ENCODE measurements at regions not wholly inside any gene's neighbourhood (a gene's known extent, or its start where the extent isn't known, plus 50 kb on each side); places are given as distances from the start of the nearest gene placed in this dataset.
"Not testable (repeated sequence)": the region's sequence is repeated elsewhere in the genome, so short reads cannot be mapped to it uniquely, and the experiment has no call there.

DNA sequence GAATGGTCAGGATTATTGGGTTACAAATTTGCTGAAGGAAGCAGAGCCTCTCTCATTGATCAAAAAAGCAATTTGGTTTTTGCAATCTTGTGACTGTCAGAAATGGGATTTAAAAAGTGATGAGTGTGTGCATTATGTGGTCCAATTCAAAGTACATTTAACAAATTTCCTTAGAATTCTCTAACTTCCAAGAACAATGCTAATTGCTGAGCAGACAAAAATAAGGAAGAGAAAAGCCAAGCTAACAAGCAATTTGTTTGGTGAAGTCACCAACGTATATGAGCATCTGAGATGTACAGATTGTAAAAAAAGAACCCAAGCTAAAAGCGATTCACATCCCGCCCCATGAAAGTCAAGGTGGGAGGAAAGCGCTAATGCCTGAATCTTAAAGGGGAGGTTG is 1643.9 kb downstream of the CDH8 start:
- DNase-seq (ENCODE audit: low spot score): no peak

DNA sequence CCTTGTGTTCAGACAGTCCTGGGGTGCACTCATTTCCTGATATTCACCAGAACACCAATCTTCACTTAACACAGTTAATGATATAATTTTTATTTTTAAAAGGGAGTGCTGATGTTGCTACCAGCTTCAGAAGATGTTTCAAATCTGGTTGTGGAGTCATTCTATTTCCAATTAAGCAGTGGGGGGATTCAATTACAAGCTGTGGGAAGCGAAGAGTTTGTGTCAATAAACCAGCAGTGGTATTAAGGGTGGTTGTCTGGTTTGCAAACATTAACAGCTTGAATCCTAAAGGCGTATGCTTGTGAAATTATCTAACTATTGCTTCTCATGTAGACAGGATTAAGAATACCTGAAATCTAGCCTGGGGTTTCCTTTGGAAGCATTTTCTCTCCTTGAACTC is 1637.5 kb upstream of the GOT2 start:
- DNase-seq (ENCODE audit: low spot score): no peak

DNA sequence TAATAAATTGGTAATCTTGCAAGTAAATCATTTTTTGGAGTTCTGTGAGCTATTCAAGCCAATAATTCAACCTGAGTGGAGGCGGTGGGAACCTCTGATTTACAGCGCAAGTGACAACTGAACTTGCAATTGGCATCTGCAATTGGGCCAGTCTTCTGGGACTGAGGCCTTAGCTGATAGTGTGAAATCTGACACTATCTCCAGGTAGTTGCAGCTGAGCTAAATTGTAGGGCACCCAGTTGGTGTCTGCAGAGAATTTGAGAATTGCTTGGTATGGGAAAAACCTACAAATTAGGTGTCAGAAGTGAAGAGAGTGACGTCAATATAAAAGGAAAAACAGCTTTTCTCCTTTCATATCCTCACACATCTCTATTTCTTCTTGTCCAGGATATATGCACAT is 1633.6 kb upstream of the GOT2 start:
- no peak for DNase-seq (ENCODE audit: low spot score)

DNA sequence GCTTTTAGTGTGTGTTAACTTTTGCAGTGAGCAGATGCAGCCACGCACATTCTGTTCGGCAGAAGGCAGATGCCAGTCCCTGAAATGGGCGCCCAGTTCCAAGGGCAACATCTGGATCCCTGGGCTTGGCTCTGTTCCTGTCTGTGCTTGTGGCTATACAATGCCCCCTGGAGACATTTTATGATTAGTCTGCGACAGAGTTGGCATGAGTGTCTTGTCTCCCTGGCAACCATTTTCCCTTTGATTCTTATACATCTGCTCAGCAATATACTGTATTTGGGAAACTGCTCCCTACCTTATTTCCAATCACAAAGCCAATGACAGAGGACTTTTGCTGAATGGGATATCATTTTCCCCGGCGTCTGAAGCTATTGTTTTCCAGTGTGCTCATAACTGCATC is 1629.5 kb upstream of the GOT2 start:
- no peak for DNase-seq (ENCODE audit: low spot score)

DNA sequence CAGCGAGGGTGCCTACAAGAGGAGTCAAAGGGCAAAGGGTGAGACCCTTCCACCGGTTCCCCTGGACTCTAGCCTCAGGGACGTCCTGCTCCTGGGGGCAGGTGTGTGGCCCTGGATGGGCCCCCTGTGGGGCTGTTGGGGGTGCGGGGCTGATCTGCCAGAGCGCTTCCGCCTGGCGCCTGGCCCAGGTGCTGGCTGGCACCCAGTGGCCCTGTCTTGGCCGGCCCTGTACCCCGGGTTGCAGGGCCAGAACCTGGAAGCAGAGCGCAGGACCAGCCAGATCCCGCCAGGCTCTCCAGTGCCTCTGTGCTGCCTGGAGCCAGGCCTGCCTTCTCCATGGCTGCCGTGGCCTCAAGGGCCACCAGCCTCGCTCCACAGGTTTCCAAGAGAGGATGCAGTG is 1625.8 kb upstream of the GOT2 start:
- not testable (repeated sequence) for DNase-seq (ENCODE audit: low spot score)

DNA sequence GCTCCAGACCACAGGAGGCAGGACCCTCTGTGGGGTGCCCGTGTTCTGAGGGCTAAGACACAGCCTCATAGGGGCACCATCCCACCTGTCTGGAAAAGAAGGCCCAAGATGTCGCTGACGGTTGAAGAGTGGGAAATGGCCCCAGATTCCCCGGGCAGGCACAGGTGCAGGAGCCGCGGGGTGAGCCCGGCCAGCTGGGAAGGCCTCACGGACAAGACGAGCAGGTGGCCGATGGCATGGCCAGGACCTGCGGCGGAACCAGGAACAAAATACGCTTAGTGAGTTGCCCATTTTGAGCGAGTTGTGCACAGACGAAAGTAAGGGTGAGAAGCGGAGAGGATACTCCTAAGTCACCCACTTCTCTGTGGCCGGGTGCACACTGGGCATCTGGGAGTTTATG is 1625.3 kb upstream of the GOT2 start:
- not testable (repeated sequence) for DNase-seq (ENCODE audit: low spot score)

DNA sequence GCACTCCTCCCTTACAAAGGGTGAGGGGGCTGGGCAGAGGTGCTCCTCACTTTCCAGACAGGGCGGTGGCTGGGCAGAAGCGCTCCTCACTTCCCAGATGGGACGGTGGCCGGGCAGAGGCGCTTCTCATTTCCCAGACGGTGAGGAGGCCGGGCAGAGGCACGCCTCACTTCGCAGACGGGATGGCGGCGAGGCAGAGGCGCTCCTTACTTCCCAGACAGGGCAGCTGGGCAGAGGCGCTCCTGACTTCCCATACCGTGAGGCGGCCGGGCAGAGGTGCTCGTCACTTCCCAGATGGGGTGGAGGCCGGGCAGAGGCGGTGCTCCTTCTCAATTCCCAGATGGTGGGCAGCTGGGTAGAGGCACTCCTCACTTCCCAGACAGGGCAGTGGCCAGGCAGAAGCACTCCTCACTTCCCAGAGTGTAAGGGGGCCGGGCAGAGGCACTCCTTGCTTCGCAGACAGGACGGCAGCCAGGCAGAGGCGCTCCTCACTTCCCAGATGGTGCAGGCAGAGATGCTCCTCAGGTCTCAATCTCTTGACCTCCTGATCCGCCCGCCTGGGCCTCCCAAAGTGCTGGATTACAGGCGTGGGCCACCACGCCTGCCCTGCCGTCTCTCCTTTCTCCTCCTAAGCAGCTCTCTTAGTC is 1623.9 kb upstream of the GOT2 start:
- DNase-seq (ENCODE audit: low spot score): not testable (repeated sequence)

DNA sequence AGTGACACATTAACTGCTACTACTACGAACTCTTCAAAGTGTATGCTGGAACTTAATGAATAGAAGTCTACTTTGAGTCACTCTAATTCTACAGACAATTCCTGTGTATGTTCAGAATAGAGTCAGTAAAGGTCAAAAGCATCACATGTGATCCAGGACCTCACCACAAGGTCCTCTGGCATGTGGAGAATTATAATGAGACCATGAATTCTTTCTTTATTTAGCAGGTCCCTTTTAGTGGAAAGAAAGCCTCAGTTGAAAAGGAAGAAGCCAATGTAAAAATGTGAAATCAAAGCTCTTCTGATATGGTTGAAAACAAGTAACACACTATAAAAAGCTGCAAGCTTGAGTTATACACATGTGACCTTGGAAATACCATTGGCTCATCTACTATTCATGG is 1612.1 kb upstream of the GOT2 start:
- DNase-seq (ENCODE audit: low spot score): no peak

DNA sequence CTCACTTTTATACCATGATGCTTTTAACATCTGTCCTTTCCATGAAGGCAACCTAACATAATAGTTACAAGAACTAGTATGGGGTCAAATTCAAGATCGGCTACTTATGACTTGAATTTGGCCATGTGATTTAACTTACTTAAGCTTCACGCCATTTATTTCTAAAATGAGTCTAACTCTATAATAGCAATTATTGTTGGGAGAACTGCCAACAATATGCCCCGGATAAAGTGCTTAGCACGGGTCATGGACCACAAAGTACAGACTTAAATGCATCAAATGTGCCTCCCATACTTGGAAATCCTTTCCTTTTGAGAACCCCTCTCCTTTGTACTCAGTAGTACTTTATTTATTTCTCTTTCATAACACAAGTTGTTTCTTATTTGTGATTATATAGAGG is 1603.6 kb upstream of the GOT2 start:
- DNase-seq (ENCODE audit: low spot score): no peak

DNA sequence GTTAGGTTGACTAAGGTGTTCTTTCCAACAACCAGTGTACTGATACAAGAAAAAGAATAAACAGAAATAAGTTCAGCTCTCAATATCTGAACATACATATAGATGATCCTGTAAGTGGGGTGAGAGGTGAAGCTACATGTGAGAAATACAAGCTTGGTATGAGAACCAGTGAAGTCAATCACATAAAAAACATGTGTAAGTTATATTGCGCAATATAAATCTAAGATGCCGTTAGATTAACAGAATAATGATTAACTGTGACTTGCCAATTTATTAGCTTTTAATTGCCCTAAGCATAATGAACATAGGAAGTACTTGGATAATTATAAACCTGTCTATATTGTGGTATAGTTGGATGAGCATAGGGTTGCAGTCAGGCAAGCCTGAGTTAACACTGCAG is 1597.1 kb upstream of the GOT2 start:
- DNase-seq (ENCODE audit: low spot score): no peak

DNA sequence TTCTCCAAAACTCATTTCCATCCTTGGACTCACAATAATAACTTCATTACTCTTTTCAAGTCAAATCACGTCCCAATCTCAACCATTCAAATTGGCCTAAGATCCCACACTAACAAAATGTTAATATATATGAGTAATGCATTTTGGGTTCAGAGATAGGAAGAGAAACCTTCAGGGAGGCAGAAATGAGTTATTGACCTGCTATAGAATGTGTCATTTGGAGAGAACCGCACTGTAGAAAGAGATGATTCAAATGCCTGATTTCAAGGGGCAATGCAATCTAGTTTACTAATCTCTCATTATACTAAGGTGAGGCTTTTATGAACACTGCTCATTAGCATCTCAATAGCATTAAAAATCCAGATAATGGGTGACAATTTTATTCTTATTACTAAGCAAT is 1595.0 kb upstream of the GOT2 start:
- DNase-seq (ENCODE audit: low spot score): no peak

DNA sequence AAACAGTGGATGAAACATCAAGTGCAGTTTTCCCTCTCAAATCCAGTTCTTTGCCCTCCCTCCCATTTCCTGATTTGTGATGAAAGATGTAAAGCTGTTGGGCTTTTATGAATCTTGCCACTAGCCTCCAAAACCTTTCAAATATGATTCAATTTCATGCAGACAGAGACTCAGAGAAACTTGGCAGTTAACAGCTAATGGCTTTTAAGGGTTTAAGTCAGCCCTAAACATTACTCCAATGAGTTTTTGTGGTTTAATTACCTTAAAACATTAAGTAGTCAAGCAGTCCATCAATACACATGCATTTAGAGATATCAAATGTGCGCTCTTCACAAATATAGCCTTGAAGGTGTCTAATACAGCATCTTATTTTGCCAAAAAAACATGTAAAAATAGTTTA is 1594.0 kb upstream of the GOT2 start:
- DNase-seq (ENCODE audit: low spot score): no peak

DNA sequence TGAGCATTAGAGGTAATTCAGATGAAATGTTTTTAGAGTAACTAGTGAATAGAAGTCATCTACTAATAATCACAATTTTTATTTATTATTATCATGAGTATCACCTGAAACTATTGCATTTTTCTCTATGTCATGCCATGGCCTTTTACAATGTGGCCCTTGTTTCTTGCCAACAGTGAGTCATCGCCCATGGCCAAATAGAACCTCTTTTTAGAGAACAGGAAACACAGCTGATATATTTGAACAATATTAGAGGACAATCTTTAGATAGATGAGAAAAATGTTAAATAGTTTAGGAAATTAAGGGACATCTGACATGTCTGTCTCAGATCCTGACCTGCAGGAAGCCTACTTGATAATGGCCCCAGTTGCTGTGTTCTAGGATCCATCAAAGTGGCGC is 1584.4 kb upstream of the GOT2 start:
- no peak for DNase-seq (ENCODE audit: low spot score)

DNA sequence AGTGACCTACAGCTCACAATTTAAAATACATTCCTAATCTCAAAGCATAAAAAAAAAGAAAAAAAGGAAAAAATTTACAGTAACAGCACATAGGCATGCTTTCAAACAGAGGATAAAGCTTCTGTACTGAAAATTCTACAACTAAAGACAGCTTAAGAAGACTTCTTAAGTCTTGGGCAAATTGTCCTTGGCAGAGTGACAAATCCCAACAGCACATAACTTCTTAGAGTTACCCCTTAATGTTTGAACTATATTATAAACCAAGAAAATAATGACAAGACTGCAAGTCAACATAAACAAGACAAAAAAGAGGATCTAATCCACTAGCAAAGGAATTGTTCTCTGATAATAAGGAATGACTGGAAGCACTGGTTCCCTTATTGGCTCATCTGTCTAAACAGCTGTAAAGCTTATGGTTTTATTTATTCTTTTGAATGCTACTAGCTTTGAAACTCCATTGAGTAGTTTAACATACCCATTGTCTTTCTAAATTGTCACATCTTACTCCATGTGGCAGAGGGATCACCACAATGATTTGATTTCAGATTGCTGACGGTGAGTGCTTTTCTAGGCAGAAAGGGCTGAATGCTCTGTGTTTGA is 1576.8 kb upstream of the GOT2 start:
- DNase-seq (ENCODE audit: low spot score): no peak

DNA sequence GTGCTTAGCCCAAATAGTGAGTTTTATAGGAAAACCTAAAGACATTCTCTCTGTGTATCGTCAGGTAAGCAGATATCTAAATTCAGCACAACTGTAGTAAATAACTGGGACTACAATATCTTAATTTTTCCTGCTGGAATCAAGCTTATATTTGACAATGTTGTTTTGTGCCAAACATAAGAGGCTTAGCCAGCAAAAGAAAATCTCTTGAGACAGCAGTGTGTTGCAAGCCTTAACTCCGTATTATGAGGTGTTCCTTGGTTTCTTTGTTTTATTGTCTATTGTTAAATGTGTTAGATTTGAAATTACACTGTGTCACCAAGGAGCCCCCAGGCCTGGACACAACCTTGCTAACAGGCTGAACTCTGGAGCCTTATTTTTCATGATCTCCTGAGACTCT is 1570.6 kb upstream of the GOT2 start:
- DNase-seq (ENCODE audit: low spot score): no peak

DNA sequence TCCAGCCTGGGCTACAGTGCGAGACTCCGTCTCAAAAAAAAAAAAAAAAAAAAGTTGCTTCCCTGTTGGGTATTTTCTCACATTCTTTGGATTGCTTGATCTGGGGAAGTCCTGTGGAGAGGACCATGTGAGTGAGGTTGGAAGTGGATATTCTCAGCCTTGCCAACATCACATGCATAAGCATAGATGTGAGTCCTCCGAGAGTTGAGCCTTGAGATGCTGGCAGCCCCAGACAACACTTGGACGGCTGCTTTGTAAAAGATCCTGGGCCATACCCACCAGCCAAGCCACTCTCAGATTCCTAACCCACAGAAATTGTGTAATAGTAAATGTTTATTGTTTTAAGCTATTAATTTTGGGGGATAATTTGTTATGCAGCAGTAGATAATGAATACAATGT is 1570.0 kb upstream of the GOT2 start:
- no peak for DNase-seq (ENCODE audit: low spot score)

DNA sequence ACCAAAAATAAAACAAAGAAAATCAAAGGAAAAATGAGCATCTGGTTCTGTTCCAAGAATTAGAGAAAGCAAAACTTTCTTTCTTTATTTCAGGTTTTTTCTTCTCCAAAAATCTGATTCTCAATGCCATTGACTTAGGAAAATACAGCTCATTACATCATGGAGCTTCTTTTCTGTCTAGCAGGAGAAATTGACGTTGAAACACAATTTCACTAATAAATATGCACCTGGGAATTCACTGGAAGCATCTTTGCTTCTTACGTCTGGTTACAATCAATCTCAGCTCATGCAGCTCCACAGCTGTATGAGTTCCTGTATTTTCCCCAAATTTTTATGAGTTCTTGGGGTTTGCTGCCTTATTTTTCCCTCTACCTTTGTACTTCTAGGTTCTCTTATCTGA is 1568.6 kb upstream of the GOT2 start:
- no peak for DNase-seq (ENCODE audit: low spot score)

DNA sequence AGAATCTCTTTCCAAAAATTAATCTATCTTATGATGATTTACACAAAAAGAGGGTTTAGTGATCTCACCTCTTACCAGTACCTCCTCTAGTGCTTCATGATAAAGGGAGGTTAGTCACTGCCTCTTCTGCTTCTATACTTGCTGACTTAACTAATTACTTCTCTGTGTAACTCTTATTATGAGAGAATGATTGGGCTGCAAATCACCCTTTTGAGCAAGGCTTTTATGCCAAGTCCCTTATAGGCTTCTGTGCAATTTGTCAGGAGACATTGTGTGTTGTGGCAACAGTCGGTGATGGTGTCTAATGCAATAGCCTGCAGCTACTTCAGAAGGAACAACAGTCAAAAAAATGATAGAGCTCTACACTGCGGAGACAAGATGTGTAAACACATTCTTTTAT is 1568.1 kb upstream of the GOT2 start:
- no peak for DNase-seq (ENCODE audit: low spot score)

DNA sequence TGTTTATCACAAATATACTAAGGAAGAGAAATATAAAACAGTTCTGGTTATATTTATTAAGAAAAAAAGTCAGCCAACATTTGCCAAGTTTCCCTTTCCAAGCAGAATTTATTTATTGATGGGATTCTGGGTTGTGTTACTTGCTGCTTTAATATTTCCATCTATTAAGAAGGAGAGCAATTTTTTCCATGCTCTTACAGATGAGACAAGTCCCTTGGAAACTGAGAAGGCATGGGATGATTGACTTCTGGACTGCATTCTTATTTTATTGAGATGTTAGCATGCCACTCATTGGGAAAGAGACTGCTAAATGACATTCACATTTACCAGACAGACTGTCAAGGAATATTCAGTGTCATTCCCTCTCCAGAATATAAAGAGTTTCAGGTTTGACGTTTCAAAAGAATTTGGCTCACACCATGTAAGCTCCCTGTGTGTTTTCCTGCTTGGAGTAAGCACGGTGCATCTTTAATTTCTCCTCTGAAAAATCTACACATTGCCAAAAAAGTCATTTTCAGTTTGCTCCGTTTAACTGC is 1565.2 kb upstream of the GOT2 start:
- DNase-seq (ENCODE audit: low spot score): no peak

DNA sequence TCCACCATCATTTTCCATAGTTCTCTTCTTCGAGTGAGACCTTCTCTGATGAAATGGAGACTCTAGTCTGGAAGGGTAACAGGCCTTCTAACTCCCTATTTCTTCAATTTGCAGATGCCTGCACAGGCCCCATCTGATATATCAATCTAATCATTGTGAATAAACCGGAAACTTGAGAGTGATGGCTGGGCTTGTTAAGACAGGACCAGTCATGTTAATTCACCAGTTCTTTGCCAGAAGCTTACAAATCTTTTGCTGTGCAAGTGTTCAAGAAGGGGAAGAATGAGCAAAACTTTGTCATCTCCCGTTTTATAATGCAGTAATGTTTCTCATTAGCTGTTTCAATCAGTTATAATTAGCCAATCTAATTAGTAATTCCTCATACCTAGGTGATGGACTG is 1561.3 kb upstream of the GOT2 start:
- no peak for DNase-seq (ENCODE audit: low spot score)

DNA sequence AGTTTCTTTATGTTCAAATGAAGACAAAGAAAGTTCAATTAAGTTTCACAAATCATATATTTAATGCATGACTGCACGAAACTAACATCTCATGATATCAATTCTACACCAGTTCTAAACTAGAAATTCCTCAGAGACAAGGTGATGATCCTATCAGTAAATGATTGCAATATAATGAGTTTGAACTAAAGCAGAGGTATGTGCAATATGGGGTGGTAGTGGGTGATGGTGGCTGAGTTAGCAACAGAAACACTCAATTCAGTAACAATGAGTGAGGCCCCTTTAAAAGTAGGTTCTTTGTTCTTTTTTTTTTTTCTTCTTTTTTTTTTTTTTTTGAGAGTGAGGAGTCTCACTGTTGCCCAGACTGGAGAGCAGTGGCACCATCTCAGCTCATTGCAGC is 1551.7 kb upstream of the GOT2 start:
- DNase-seq (ENCODE audit: low spot score): no peak

DNA sequence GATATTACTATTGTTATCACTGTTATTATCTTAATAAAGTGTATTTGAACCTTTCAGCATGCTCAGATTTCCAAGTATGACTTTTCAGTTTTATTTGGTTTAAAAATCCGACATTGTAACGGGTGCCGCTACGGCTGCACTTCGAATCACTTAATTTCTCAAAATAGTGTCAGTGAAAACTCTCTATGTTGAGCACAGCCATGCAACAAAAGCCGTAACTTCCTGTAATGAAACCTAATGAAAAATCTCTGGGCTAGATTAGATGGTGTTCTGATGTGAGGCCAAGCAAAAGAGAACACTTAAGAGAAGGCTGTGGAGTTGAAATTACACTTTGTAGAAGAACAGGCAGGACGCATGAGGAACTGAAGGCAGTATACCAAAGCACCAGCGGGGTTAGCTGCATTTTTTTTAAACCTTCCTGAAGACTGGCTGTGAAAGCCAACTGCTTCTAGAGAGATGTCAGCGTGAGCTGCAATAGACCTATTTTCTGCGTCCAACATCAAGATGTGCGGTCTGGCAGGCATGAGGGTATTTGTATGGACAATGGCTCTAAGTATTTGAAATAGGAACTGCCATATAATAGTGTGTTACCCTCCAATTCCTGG is 1545.0 kb upstream of the GOT2 start:
- DNase-seq (ENCODE audit: low spot score): no peak

DNA sequence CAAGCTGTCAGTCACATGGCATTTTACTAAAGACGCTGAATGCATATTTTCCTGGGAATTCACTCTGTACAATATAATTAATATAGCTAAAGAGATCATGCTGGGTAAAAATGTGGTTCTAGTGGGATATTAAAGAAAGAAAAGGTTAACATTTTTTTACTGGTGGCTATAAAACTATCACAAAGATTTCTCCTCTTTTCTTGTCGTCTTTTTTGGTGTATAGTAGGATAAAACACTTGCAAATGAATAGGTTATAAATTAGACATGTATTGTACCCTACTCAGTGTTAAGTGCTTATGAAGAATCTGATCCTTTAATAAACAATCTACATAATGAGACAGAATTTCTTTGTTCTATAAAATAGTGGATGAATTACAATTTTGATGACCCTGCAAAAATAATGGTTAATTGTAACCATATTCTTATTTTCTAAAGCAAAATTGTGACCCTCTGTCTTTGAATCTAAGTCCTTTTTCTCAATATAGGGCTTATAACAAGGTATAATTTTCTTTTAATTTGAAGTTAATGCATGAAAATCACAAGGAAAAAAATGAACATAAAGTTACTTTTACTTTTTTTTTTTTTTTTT is 1540.4 kb upstream of the GOT2 start:
- DNase-seq (ENCODE audit: low spot score): no peak

All from AG08395 (cell line).